Glutamatergic neuron (in vitro differentiated cells): ENCODE measurements at regions not wholly inside any gene's neighbourhood (a gene's known extent, or its start where the extent isn't known, plus 50 kb on each side); places are given as distances from the start of the nearest gene placed in this dataset.

Experiments
- DNase-seq: peaks from one replicate; pipeline ENCODE4 v3.0.0; 2022
- H3K27ac Mint-ChIP-seq: one replicate; pipeline ENCODE4 v1.8.0; 2020; ENCODE audit warnings: mild to moderate bottlenecking, mixed read lengths, inconsistent platforms; ENCODE audit not compliant: unreplicated experiment
- H3K27me3 Mint-ChIP-seq: one replicate; pipeline ENCODE4 v1.8.0; 2020; ENCODE audit warnings: mild to moderate bottlenecking, moderate library complexity, mixed read lengths, inconsistent platforms; ENCODE audit not compliant: unreplicated experiment
- H3K36me3 Mint-ChIP-seq: one replicate; pipeline ENCODE4 v1.8.0; 2020; ENCODE audit warnings: mild to moderate bottlenecking, mixed read lengths, inconsistent platforms; ENCODE audit not compliant: unreplicated experiment
- H3K4me1 Mint-ChIP-seq: one replicate; pipeline ENCODE4 v1.8.0; 2020; ENCODE audit warnings: mild to moderate bottlenecking, low read depth, mixed read lengths, inconsistent platforms; ENCODE audit not compliant: unreplicated experiment
- H3K4me3 Mint-ChIP-seq: one replicate; pipeline ENCODE4 v1.8.0; 2020; ENCODE audit warnings: mild to moderate bottlenecking, mixed read lengths, inconsistent platforms; ENCODE audit not compliant: unreplicated experiment
- H3K9me3 Mint-ChIP-seq: one replicate; pipeline ENCODE4 v1.8.0; 2020; ENCODE audit warnings: mild to moderate bottlenecking, moderate library complexity, mixed read lengths, inconsistent platforms; ENCODE audit not compliant: unreplicated experiment
- TF ChIP-seq, protein P1 (sequence below): fragments of 200-600 bp; sonication (generic); IDR thresholded peaks from one replicate; pipeline ENCODE4 v1.5.0; 2021; ENCODE audit not compliant: partially characterized antibody, unreplicated experiment

- Mint-ChIP-seq H3K27ac (no peak overlapping the region), H3K4me3 (no peak overlapping the region), H3K4me1 (no peaks in the 10 kb centered on the region), H3K9me3 (no peaks in the 10 kb centered on the region), H3K36me3 (no peaks in the 10 kb centered on the region), H3K27me3 (peaks cover 1% of the 10 kb centered on the region)
- TF ChIP-seq, protein P1, sequence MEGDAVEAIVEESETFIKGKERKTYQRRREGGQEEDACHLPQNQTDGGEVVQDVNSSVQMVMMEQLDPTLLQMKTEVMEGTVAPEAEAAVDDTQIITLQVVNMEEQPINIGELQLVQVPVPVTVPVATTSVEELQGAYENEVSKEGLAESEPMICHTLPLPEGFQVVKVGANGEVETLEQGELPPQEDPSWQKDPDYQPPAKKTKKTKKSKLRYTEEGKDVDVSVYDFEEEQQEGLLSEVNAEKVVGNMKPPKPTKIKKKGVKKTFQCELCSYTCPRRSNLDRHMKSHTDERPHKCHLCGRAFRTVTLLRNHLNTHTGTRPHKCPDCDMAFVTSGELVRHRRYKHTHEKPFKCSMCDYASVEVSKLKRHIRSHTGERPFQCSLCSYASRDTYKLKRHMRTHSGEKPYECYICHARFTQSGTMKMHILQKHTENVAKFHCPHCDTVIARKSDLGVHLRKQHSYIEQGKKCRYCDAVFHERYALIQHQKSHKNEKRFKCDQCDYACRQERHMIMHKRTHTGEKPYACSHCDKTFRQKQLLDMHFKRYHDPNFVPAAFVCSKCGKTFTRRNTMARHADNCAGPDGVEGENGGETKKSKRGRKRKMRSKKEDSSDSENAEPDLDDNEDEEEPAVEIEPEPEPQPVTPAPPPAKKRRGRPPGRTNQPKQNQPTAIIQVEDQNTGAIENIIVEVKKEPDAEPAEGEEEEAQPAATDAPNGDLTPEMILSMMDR = no peak
- no peak for DNase-seq
Measured at GRCh38 chr2:106969777-106970176, 83.8 kb upstream of the ST6GAL2 start.

DNA sequence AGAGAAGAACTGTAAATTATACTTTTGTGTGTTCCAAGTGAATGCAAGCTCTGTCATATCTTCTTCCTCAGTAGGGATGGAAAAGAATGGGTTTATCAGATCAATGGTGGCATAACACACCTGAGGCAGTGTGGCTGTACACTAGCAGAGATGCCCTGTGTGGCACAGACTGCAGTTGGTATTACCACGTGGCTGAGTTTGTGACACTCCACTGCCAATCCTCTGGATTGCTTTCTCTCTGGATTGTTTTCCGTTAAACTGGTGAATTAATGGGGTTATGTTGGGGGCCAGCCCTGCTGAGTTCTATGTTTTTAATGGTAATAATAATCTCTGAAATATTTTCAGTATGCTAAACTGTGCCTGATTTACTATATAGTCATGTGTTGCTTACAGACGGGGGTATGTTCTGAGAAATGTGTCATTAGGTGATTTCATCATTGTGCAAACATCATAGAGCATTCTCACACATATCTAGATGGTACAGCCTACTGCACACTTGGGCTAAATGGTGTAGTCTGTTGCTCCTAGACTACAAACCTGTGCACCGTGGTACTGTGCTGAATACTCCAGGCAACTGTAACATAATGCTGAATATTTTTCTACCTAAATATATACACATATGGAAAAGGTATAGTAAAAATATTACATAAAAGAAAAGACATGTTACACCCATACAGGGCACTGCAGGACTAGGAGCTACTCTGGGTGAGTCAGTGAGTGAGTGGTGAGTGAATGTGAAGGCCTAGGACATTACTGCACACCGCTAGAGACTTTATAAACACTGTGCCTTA lies 84.7 kb upstream of the ST6GAL2 start:
- Mint-ChIP-seq H3K27ac (no peak overlapping the region), H3K27me3 (no peaks in the 10 kb centered on the region), H3K36me3 (no peaks in the 10 kb centered on the region), H3K4me1 (no peaks in the 10 kb centered on the region), H3K9me3 (no peaks in the 10 kb centered on the region), H3K4me3 (no peak overlapping the region)
- no peak for DNase-seq
- TF ChIP-seq, protein P1 = no peak

GRCh38 chr2:106972782-106973181 lies 86.8 kb upstream of the ST6GAL2 start:
- no peaks in the 10 kb centered on the region for H3K36me3 Mint-ChIP-seq
- no peak overlapping the region for H3K27ac Mint-ChIP-seq
- DNase-seq = no peak
- H3K4me1 Mint-ChIP-seq = no peaks in the 10 kb centered on the region
- H3K4me3 Mint-ChIP-seq = no peak overlapping the region
- no peaks in the 10 kb centered on the region for H3K9me3 Mint-ChIP-seq
- TF ChIP-seq, protein P1 = no peak
- H3K27me3 Mint-ChIP-seq = no peaks in the 10 kb centered on the region

DNA sequence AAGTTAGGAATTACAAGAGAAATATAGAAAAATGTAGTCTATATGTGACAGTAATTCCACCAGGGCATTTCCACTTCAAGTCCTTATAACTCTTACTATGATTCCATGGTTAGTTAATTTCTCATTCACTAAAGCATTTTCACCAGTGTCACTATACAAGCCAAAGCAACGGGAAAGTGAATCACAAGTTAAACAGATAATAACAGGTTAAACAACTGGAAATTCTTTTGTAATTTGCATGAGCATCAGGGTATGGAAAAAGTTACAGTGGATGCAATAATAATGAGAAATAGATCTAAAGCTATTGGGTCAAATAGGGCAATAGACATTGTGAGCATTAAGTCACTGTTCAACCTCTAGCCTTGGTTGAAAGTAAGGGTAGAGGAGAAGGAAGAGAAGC lies 88.9 kb upstream of the ST6GAL2 start:
- Mint-ChIP-seq H3K4me3 (no peak overlapping the region), H3K9me3 (no peaks in the 10 kb centered on the region), H3K36me3 (no peaks in the 10 kb centered on the region), H3K27me3 (no peaks in the 10 kb centered on the region), H3K27ac (no peak overlapping the region), H3K4me1 (no peaks in the 10 kb centered on the region)
- DNase-seq = no peak
- TF ChIP-seq, protein P1 = no peak

- Mint-ChIP-seq H3K4me3 (no peak overlapping the region), H3K9me3 (no peaks in the 10 kb centered on the region), H3K27ac (no peak overlapping the region), H3K4me1 (no peaks in the 10 kb centered on the region), H3K36me3 (no peaks in the 10 kb centered on the region), H3K27me3 (no peaks in the 10 kb centered on the region)
- TF ChIP-seq, protein P1 = no peak
- DNase-seq = no peak
Measured at GRCh38 chr2:106975641-106976040, 89.7 kb upstream of the ST6GAL2 start.
